HG03442 (cell line): ENCODE measurements at regions not wholly inside any gene's neighbourhood (a gene's known extent, or its start where the extent isn't known, plus 50 kb on each side); places are given as distances from the start of the nearest gene placed in this dataset.
"Not testable (repeated sequence)": the region's sequence is repeated elsewhere in the genome, so short reads cannot be mapped to it uniquely, and the experiment has no call there.

Experiments
- ATAC-seq: cut with Tn5 transposase; IDR thresholded peaks from one replicate; pipeline ENCODE4 v1.9.1; 2021; ENCODE audit warnings: mild to moderate bottlenecking, moderate library complexity; ENCODE audit not compliant: unreplicated experiment

DNA sequence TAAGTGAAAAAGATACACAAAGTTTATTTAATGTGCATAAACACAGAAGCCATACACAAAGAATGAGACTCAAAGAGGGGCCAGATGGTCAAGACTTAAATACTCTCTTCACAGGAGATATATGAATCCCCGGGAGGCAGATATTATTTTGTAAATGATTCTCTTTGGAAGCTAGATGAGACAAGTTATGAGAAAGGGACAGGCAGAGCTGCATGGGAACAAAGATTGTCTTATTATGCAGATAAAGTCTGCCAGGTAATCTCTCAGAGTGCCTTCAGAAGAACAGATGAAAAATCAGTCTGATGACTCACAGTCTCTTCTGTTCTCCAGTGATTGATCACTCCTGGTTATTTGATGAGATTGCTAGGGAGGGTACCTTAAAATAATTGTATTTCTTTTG lies 89.0 kb downstream of the NAF1 start:
- ATAC-seq = no peak

DNA sequence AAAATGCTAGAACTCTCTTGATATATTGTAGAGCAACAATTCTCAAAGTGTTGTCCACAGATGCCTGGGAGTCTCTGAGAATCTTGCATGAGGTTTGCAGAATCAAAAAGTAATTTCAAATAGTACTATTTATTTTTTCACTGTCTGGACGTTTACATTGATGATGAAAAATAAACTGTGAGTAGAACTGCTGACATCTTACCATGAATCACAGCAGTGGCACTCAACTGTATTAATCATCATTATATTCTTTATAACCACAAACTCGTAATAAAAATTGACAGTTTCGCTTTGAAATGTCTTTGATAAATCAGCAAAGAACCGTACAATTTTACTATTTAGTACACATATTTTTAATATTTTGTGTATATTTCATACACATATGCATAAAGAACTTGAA lies 94.5 kb downstream of the NAF1 start:
- ATAC-seq = no peak

DNA sequence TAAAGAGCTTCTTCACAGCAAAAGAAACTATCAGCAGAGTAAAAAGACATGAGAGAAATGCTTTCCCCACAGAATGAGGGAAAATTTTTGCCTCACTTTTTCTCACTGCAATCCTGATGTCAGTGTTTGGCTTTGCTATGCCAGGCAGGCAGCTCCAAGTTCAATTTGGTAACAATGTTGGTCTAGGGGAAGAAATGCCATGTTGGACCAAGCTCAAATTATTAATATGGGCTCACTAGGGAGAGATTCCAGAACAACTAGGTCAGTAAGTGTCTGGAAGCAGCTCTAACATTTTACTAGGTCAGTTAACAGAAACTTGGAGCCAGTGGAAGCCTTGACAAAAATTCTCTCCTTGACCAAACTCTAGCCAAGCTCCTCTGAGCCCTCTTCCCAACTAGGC lies 95.4 kb downstream of the NAF1 start:
- ATAC-seq = no peak

DNA sequence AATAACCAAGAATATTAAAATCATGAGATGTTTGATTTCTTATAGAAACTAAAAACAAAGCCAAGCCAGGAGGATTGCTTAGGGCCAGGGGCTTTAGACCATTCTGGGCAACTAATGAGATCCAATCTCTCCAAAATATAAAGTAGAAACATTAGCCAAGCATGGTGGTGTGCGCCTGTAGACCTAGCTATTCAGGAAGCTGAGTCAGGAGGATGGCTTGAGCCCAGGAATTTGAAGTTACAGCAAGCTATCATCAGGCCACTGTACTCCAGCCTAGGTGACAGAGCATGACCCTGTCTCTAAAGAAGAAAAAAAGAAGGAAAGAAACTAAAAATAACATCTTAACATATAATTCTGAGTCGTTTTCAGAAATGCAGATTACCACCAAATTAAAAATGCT lies 96.7 kb downstream of the NAF1 start:
- no peak for ATAC-seq

DNA sequence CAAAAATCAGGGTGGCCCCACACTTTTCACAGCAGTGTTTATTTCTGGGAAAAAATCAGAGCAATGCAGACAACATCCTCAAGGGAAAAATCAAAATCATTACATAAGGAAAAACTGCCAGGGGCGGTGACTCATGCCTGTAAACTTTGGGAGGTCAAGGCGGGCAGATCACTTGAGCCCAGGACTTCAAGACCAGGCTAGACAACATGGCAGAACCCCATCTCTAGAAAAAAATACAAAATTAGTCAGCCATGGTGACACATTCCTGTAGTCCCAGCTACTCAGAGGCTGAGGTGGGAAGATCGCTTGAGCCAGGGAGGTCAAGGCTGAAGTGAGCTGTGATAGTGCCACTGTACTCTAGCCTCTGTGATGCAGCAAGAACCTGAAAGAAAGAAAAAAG lies 102.8 kb downstream of the NAF1 start:
- no peak for ATAC-seq

DNA sequence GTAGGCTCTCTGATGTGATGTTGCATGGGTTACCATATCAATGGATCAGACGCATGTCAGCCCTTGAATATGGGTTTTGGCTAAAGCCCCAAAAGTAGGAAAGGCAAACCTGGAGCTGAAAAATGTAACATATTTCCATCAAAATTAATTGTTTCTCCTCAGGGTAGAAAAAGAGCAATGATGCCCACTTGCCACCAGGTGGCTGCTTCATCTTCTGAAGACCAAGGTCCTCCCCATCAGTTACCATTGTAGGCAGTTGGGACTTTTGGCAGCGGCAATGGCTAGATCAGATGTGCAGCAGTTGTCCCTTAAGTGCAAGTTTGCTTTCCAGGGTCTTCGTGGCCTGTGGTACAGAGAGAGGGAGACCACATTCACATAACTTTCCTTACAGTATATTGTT lies 118.2 kb downstream of the NAF1 start:
- ATAC-seq = peak; percentile 90

GRCh38 chr4:163042306-163042705 lies 124.4 kb downstream of the NAF1 start:
- ATAC-seq = no peak

- ATAC-seq = no peak
Observed at GRCh38 chr4:163017135-163017534, 149.6 kb downstream of the NAF1 start.

- no peak for ATAC-seq
Observed at GRCh38 chr4:163012816-163013215, 153.9 kb downstream of the NAF1 start.

- ATAC-seq = no peak
Observed at GRCh38 chr4:163003979-163004378, 162.7 kb downstream of the NAF1 start.

GRCh38 chr4:162988530-162988929 lies 178.2 kb downstream of the NAF1 start:
- ATAC-seq = no peak

- ATAC-seq = no peak
Observed at GRCh38 chr4:162985131-162985530, 181.6 kb downstream of the NAF1 start.

GRCh38 chr4:162984621-162985020 lies 182.1 kb downstream of the NAF1 start:
- no peak for ATAC-seq

GRCh38 chr4:162981823-162982222 lies 184.9 kb downstream of the NAF1 start:
- ATAC-seq = no peak

GRCh38 chr4:162978398-162978797 lies 188.3 kb downstream of the NAF1 start:
- ATAC-seq = no peak

GRCh38 chr4:162977788-162978187 lies 188.9 kb downstream of the NAF1 start:
- no peak for ATAC-seq

- no peak for ATAC-seq
Observed at GRCh38 chr4:162972661-162973330, 193.9 kb downstream of the NAF1 start.

DNA sequence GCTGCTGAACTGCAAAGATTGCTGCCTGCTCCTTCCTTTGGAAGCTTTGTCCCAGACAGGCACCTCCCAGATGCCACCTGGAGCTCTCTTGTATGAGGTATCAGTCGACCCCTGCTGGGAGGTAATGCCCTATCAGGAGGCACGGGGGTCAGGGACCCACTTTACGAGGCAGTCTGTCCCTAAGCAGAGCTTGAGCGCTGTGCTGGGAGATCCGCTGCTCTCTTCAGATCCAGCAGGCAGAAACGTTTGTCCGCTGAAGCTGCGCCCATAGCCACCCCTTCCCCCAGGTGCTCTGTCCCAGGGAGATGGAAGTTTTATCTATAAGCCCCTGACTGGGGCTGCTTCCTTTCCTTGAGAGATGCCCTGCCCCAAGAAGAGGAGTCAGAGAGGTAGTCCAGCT lies 197.5 kb downstream of the NAF1 start:
- no peak for ATAC-seq

GRCh38 chr4:162965978-162966377 lies 200.7 kb downstream of the NAF1 start:
- ATAC-seq = not testable (repeated sequence)

DNA sequence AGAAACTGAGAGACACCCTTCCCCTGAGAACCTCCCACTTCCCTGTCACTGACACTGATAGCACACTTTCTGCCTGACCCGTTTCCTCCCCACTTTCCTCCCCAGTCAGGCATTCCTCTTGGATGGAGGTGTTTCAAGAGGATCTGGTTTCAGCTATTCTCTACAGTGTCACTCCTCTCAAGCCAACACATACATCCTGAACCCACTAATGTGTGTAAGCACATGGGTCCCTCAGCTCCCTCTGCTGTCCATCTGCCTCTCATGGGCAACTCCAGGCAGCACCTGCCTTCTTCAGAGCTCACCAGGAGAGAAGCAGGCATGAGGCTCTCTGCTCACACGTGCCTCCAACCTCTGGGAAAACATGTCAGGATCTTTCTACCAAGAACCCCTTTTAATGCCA lies 207.6 kb downstream of the NAF1 start:
- peak; percentile 62 for ATAC-seq

DNA sequence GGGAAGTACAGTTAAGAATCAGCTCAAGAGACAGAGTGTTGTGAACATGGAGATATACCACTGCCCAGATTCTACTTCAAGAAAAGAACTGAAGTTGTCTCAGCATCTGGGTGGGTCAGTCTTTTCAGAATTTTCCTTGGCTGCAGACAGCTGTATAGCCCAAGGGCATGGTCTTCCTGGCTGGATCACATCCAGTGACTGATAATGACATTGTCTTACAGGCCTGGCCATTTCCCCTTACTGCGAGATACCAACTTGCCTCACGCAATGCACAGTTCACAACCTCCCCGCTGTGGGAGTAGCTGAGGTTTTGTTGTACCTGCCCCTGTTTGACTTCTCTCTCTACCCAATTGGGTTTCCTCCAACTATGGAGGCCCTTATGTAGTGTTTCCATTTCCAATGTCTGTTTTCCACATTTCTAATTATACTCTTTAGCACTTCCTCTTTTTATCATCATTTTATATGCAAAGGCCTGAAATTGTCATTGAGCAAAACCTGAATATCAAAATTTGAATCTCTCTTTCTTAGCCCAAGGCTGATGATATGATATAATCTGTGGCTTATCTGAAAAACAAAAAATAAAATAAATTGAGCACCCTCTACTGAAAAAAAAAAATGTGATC lies 209.1 kb downstream of the NAF1 start:
- ATAC-seq = no peak

DNA sequence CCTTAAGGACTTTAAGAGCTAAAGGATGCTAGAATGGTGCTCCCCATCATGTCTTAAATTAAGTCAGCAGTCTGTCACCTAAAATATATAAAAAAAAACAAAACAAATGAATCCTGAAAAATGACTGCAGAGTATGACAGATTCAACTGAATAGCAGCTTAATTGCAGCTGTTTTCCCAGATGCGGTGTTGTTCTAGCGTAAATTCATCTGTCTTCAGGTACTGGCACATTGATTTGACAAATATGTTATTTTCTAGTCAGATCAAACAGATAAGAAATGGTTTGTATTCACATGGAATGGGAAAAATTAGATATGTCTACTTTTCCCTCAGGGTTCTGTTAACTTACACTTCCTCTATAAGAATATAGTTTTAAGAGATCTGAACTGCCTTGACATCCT lies 211.7 kb downstream of the NAF1 start:
- ATAC-seq = no peak

DNA sequence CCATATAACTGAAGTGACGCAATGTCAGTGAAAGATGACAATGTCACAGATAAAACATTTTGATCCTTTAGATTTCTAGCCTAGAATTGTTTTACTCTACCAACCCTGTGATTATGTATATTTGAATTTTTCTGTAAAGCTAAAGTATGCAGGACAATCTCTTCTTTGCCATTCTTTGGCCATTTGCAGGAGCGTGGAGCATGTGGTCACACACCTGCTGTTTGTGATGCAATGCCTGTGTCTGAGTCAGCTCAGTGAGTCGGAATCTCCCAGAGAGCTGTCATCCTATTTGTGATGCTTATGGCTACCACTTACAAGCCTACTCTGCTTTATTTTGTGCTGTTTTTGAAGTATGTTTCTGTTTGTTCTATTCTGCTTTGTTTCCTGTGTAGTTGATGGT lies 214.5 kb downstream of the NAF1 start:
- ATAC-seq = no peak
